K562 (cell line): ENCODE measurements at regions not wholly inside any gene's neighbourhood (a gene's known extent, or its start where the extent isn't known, plus 50 kb on each side); places are given as distances from the start of the nearest gene placed in this dataset.

ENCODE experiments used
- ATAC-seq: fragments of 200-7000 bp; cut with Tn5 transposase; 3 replicates; pipeline ENCODE4 v1.9.1; 2020; ENCODE audit warnings: moderate library complexity
- BruUV-seq: library from RNA; stranded (reverse); fragments of 400-500 nt; replicated peaks from 2 replicates; lab custom pipeline; 2021; lab: Mats Ljungman, UMichigan
- CTCF ChIA-PET: fragments of 300-600 bp; formaldehyde crosslinking; extraction: SDS; loops from one replicate; lab custom pipeline; 2021; ENCODE audit warnings: low intra/inter-chr PET ratio; lab: Yijun Ruan, JAX
- POLR2A ChIA-PET: fragments of 300-600, 350-650 bp; sonication (Branson Sonifier 250); formaldehyde crosslinking; extraction: SDS; loops from one replicate; lab custom pipeline; 2021; ENCODE audit warnings: antibody characterized with exemption, inconsistent platforms; lab: Yijun Ruan, JAX
- DNase-seq, 4 experiments: peaks; one replicate each; pipeline versions ENCODE4 v3.0.0 to v3.0.0-alpha.2; 2011 to 2018; ENCODE audit warnings: low spot score in 3 of 4, mixed read lengths in 3 of 4; ENCODE audit errors: extremely low read depth in 1 of 4
- FAIRE-seq: peaks from 2 replicates; lab custom pipeline; 2011; peaks lifted over from hg19 to GRCh38; lab: Jason Lieb, UNC
- H2AFZ ChIP-seq: 2 replicates; pipeline ENCODE4 v1.6.0; 2011; ENCODE audit warnings: low read depth, low read length, control low read depth, inconsistent platforms
- H3K27ac ChIP-seq: fragments of 200-600 bp; 3 replicates; pipeline ENCODE4 v1.8.0; 2011; ENCODE audit warnings: low read depth, mild to moderate bottlenecking, control low read depth, inconsistent platforms, low read length, moderate library complexity, mixed read lengths; ENCODE audit errors: extremely low read depth
- H3K27me3 ChIP-seq, 2 experiments: fragments of 300-600 bp in 1 of 2; 2 replicates in 1 of 2; 3 replicates in 1 of 2; pipeline versions ENCODE4 v1.6.0 to v1.8.0; 2011; ENCODE audit warnings: inconsistent platforms in 2 of 2, low read length in 2 of 2, mild to moderate bottlenecking in 1 of 2, mixed read lengths in 1 of 2, moderate library complexity in 1 of 2; ENCODE audit not compliant: control insufficient read depth in 2 of 2, insufficient read depth in 2 of 2
- H3K36me3 ChIP-seq: fragments of 300-600 bp; 3 replicates; pipeline ENCODE4 v1.8.0; 2011; ENCODE audit warnings: mild to moderate bottlenecking, low read length, inconsistent platforms; ENCODE audit not compliant: control insufficient read depth, insufficient read depth
- H3K4me1 ChIP-seq, 2 experiments: fragments of 200-600 bp in 1 of 2; replicated peaks in 1 of 2; 2 replicates in 1 of 2; 3 replicates in 1 of 2; pipeline versions ENCODE4 v1.5.1 to v1.8.0; 2011; ENCODE audit warnings: inconsistent platforms in 2 of 2, low read length in 2 of 2, mild to moderate bottlenecking in 1 of 2, mixed read lengths in 1 of 2, moderate library complexity in 1 of 2; ENCODE audit not compliant: control insufficient read depth in 2 of 2, insufficient read depth in 2 of 2
- H3K4me2 ChIP-seq: 2 replicates; pipeline ENCODE4 v1.6.1; 2011; ENCODE audit warnings: low read length, control low read depth, inconsistent platforms, mixed read lengths; ENCODE audit not compliant: insufficient read depth
- H3K4me3 ChIP-seq: fragments of 200-600 bp; sonication (generic), shearing (Covaris generic); 2 replicates; pipeline ENCODE4 v1.5.1; 2016; ENCODE audit warnings: control low read depth, inconsistent platforms
- H3K79me2 ChIP-seq: fragments of 200-600 bp; 3 replicates; pipeline ENCODE4 v1.8.0; 2011; ENCODE audit warnings: low read length, inconsistent platforms; ENCODE audit not compliant: control insufficient read depth, insufficient read depth
- H3K9ac ChIP-seq, 2 experiments: 2 replicates each; pipeline versions ENCODE4 v1.6.0 to v1.6.1; 2011; ENCODE audit warnings: low read depth in 2 of 2, low read length in 2 of 2, control low read depth in 1 of 2, inconsistent platforms in 1 of 2, mild to moderate bottlenecking in 1 of 2, mixed read lengths in 1 of 2; ENCODE audit not compliant: insufficient read depth in 1 of 2
- H3K9me1 ChIP-seq: one replicate; pipeline ENCODE4 v1.6.0; 2011; ENCODE audit warnings: inconsistent platforms, mild to moderate bottlenecking, low read length, moderate library complexity; ENCODE audit not compliant: control insufficient read depth, insufficient read depth
- H3K9me3 ChIP-seq: replicated peaks from 2 replicates; pipeline ENCODE4 v1.5.1; 2011; ENCODE audit warnings: low read depth, low read length, inconsistent platforms; ENCODE audit not compliant: control insufficient read depth, insufficient read depth
- H4K20me1 ChIP-seq: replicated peaks from 2 replicates; pipeline ENCODE4 v1.6.1; 2011; ENCODE audit warnings: low read length, inconsistent platforms, mixed read lengths; ENCODE audit not compliant: control insufficient read depth, insufficient read depth
- BRD9 ChIP-seq: fragments of 450-650 bp; IDR thresholded peaks from 2 replicates; pipeline ENCODE4 v1.6.1; 2018; ENCODE audit warnings: low read depth; ENCODE audit not compliant: partially characterized antibody
- COPS2 ChIP-seq: fragments of 450-650 bp; conservative IDR thresholded peaks from 2 replicates; pipeline ENCODE4 v1.6.1; 2016; ENCODE audit warnings: mild to moderate bottlenecking, moderate library complexity
- HDAC2 ChIP-seq: fragments of 450-650 bp; IDR thresholded peaks from 2 replicates; pipeline ENCODE4 v1.6.1; 2016; ENCODE audit warnings: mild to moderate bottlenecking
- HDAC6 ChIP-seq: IDR thresholded peaks from 2 replicates; pipeline ENCODE4 v1.6.1; 2012; ENCODE audit warnings: low read depth, mild to moderate bottlenecking, control low read depth, inconsistent platforms, low read length, moderate library complexity
- SIN3B ChIP-seq: fragments of 450-650 bp; IDR thresholded peaks from 2 replicates; pipeline ENCODE4 v1.6.1; 2017; ENCODE audit warnings: low read depth, mild to moderate bottlenecking, moderate library complexity
- SP2 ChIP-seq: IDR thresholded peaks from 2 replicates; pipeline ENCODE4 v1.6.1; 2011; ENCODE audit warnings: mild to moderate bottlenecking, low read depth, low read length, moderate library complexity; ENCODE audit not compliant: poor library complexity, severe bottlenecking; ENCODE audit errors: extremely low read depth
- TARDBP ChIP-seq: fragments of 450-650 bp; IDR thresholded peaks from 2 replicates; pipeline ENCODE4 v1.6.1; 2016
- TEAD4 ChIP-seq, 2 experiments: sonication (generic) in 1 of 2; formaldehyde crosslinking in 1 of 2; IDR thresholded peaks; 2 replicates each; pipeline versions ENCODE4 v1.6.1 to v1.8.0; 2012 to 2022; ENCODE audit warnings: borderline replicate concordance in 1 of 2, inconsistent platforms in 1 of 2, low read length in 1 of 2, mild to moderate bottlenecking in 1 of 2, missing genetic modification reagents in 1 of 2
- ZBTB7A ChIP-seq: IDR thresholded peaks from 2 replicates; pipeline ENCODE4 v1.6.1; 2011; ENCODE audit warnings: low read depth, mild to moderate bottlenecking, low read length, moderate library complexity, borderline replicate concordance; ENCODE audit not compliant: control insufficient read depth
- WGBS: fragments of 100-300 bp; shearing (Covaris generic); methylation state at CpG from one replicate; pipeline ENCODE4 v1.1.6; 2016; ENCODE audit warnings: low coverage, mixed read lengths; ENCODE audit not compliant: insufficient coverage; ENCODE audit errors: missing lambda C conversion rate; 5-methylcytosine and 5-hydroxymethylcytosine counted together
- in situ Hi-C: fragments of 300-500 bp; cut with MboI; formaldehyde crosslinking; loops from 4 replicates; pipeline ENCODE4 v1.15.0; 2018; ENCODE audit warnings: inconsistent platforms, mixed read lengths
- intact Hi-C: fragments of 100-400 bp; cut with micrococcal nuclease; formaldehyde crosslinking; loops from 2 replicates; pipeline ENCODE4 v1.14.2; 2022
- TF ChIP-seq, protein P1 (sequence below): fragments of 450-650 bp; IDR thresholded peaks from 2 replicates; pipeline ENCODE4 v1.6.1; 2016; ENCODE audit warnings: mild to moderate bottlenecking

DNA sequence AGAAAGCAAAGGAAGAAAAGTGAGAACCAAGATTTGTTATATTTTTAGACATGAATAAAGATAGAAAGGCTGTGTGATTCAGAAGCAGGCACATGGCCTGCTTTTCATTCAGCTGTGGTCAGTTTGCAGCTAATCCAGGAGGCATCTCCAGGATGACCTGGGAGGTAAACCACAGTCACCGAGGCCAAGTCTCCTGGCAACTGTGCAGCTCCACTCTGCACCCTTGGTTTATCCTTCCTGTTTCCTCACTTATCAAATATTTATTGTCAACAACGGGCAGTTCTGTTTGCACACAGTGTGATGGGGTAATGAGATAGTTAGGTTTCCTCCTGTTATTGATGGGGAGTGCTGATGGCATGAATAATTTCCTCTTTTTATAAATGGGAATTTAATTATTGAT lies 243.0 kb downstream of the PSAT1 start:
- Histone ChIP-seq H3K4me3 (no peak overlapping the region), H3K4me1 (no peaks in the 10 kb centered on the region), H3K27me3 (no peaks in the 10 kb centered on the region), H3K9me1 (no peaks in the 10 kb centered on the region), H3K9ac (no peak overlapping the region), H3K79me2 (no peaks in the 10 kb centered on the region), H4K20me1 (no peaks in the 10 kb centered on the region), H2AFZ (no peak overlapping the region), H3K4me2 (no peak overlapping the region), H3K36me3 (no peaks in the 10 kb centered on the region), H3K9me3 (no peaks in the 10 kb centered on the region), H3K27ac (no peak overlapping the region)
- FAIRE-seq = no peak
- in situ Hi-C loops = no loop called here
- intact Hi-C loops = no loop called here
- TF ChIP-seq SIN3B (no peak), HDAC2 (no peak)
- no peak for DNase-seq
- 0% methylated on average over 2 of the region's 2 CpGs for WGBS
- CTCF ChIA-PET = no interaction called here
- BruUV-seq = no TSS peak
- ATAC-seq = no peak
- POLR2A ChIA-PET = no interaction called here

DNA sequence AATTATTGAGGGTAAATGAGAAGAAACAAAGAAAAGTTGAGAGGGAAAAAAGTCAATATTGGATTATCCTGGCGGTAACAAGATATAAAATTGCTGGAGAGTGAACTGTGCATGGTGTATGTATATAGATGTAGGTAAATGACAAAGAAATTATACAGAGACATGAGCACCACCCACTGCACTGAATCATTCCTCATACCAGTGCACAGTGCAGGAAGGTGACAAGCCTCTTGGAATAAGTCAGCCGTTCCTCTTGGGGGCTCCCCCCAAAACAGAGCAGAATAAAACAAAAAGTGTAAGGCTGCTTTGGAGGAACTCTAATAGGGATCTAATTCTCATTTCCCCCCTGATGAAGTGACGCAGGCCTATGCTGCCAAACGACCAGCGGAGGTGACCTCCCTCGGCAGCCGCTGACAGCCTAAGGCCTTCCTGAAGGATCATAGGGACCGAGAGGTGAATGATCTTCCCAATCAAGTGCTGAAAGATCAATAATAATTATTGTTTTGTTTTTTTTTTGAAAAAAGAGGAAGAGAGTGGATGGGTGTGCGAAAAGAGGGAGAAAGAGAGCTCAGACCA lies 245.0 kb downstream of the PSAT1 start:
- BruUV-seq = no TSS peak
- TF ChIP-seq BRD9 = no peak
- TF ChIP-seq COPS2 = no peak
- no peak for TF ChIP-seq TEAD4 (IDR thresholded peaks at IDR 0.05; ENCODE audit: low read length)
- no peak for TF ChIP-seq TEAD4 (CRISPR knock-in tag; IDR thresholded peaks at IDR 0.05; ENCODE audit: borderline replicate concordance)
- TF ChIP-seq SIN3B = no peak
- no peak for TF ChIP-seq SP2
- TF ChIP-seq HDAC6 = no peak
- TF ChIP-seq, protein P1, sequence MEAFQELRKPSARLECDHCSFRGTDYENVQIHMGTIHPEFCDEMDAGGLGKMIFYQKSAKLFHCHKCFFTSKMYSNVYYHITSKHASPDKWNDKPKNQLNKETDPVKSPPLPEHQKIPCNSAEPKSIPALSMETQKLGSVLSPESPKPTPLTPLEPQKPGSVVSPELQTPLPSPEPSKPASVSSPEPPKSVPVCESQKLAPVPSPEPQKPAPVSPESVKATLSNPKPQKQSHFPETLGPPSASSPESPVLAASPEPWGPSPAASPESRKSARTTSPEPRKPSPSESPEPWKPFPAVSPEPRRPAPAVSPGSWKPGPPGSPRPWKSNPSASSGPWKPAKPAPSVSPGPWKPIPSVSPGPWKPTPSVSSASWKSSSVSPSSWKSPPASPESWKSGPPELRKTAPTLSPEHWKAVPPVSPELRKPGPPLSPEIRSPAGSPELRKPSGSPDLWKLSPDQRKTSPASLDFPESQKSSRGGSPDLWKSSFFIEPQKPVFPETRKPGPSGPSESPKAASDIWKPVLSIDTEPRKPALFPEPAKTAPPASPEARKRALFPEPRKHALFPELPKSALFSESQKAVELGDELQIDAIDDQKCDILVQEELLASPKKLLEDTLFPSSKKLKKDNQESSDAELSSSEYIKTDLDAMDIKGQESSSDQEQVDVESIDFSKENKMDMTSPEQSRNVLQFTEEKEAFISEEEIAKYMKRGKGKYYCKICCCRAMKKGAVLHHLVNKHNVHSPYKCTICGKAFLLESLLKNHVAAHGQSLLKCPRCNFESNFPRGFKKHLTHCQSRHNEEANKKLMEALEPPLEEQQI = no peak
- TF ChIP-seq TARDBP = no peak
- TF ChIP-seq ZBTB7A = no peak
- peak; percentile 27; the same call in 1 of the 3 replicates for ATAC-seq

More for the DNA sequence above, 245.0 kb downstream of the PSAT1 start:
- no peak overlapping the region for H3K4me2 ChIP-seq
- no peaks in the 10 kb centered on the region for H3K36me3 ChIP-seq
- no peaks in the 10 kb centered on the region for H3K27me3 ChIP-seq
- H4K20me1 ChIP-seq = no peaks in the 10 kb centered on the region
- H3K9me1 ChIP-seq = no peaks in the 10 kb centered on the region
- CTCF ChIA-PET = no interaction called here
- H3K27ac ChIP-seq = no peak overlapping the region
- in situ Hi-C loops (no loop called here), intact Hi-C loops (no loop called here)
- H3K4me3 ChIP-seq = no peak overlapping the region
- H3K4me1 ChIP-seq = no peaks in the 10 kb centered on the region
- DNase-seq = no peak
- POLR2A ChIA-PET = no interaction called here
- no peak overlapping the region for H3K9ac ChIP-seq
- WGBS = 2% methylated on average over 9 of the region's 9 CpGs
- H2AFZ ChIP-seq = no peak overlapping the region
- FAIRE-seq = no peak
- H3K79me2 ChIP-seq = no peaks in the 10 kb centered on the region
- no peaks in the 10 kb centered on the region for H3K9me3 ChIP-seq
